HepG2 (cell line): ENCODE measurements at regions not wholly inside any gene's neighbourhood (a gene's known extent, or its start where the extent isn't known, plus 50 kb on each side); places are given as distances from the start of the nearest gene placed in this dataset.

Source experiments
- HMGXB3 ChIP-seq: sonication (generic); formaldehyde crosslinking; IDR thresholded peaks from 2 replicates; pipeline ENCODE4 v1.4.0; 2020; ENCODE audit warnings: missing genetic modification reagents, borderline replicate concordance
- ZBTB46 ChIP-seq: sonication (generic); formaldehyde crosslinking; IDR thresholded peaks from 2 replicates; pipeline ENCODE4 v1.4.0; 2020; ENCODE audit warnings: mild to moderate bottlenecking, missing genetic modification reagents, borderline replicate concordance
- ZNF574 ChIP-seq: sonication (generic); formaldehyde crosslinking; IDR thresholded peaks from 2 replicates; pipeline ENCODE4 v1.4.0; 2020; ENCODE audit warnings: missing genetic modification reagents

GRCh38 chr2:133957724-133958480, 296.0 kb upstream of the MGAT5 start (continued):
- TF ChIP-seq ZBTB46 (CRISPR knock-in tag) (no peak), HMGXB3 (CRISPR knock-in tag) (no peak), ZNF574 (no peak)
